Left ventricle myocardium inferior (tissue), 1 donor: ENCODE measurements at regions not wholly inside any gene's neighbourhood (a gene's known extent, or its start where the extent isn't known, plus 50 kb on each side); places are given as distances from the start of the nearest gene placed in this dataset.

Source experiments
- DNase-seq: peaks from one replicate; pipeline ENCODE4 v3.0.0-alpha.2; 2020
- H3K27ac ChIP-seq: fragments of 200-600 bp; replicated peaks from 2 replicates; pipeline ENCODE4 v1.8.0; 2021
- H3K27me3 ChIP-seq: fragments of 200-600 bp; 2 replicates; pipeline ENCODE4 v1.8.0; 2021; ENCODE audit warnings: low read depth
- H3K36me3 ChIP-seq: fragments of 200-600 bp; 2 replicates; pipeline ENCODE4 v1.8.0; 2021
- H3K4me1 ChIP-seq: fragments of 200-600 bp; 2 replicates; pipeline ENCODE4 v1.8.0; 2021
- H3K4me3 ChIP-seq: fragments of 200-600 bp; 2 replicates; pipeline ENCODE4 v1.8.0; 2021; ENCODE audit warnings: mild to moderate bottlenecking, moderate library complexity
- H3K9me3 ChIP-seq: fragments of 200-600 bp; replicated peaks from 2 replicates; pipeline ENCODE4 v1.8.0; 2021
- CTCF ChIP-seq: fragments of 200-600 bp; IDR thresholded peaks from 2 replicates; pipeline ENCODE4 v1.8.0; 2021; ENCODE audit warnings: antibody characterized with exemption, mild to moderate bottlenecking, borderline replicate concordance
- intact Hi-C: fragments of 100-400 bp; cut with micrococcal nuclease; formaldehyde crosslinking; loops from one replicate; pipeline ENCODE4 v1.11.0; 2022
- donor health status: DM: no; HTN: yes; CAD: no; lungs with severe emphysema.

- Histone ChIP-seq H3K9me3 (no peaks in the 10 kb centered on the region), H3K4me1 (peaks cover 16% of the 10 kb centered on the region), H3K36me3 (no peaks in the 10 kb centered on the region), H3K27ac (no peak overlapping the region), H3K27me3 (no peaks in the 10 kb centered on the region), H3K4me3 (no peak overlapping the region)
- intact Hi-C loops, result no loop called here
- no peak for DNase-seq
- TF ChIP-seq CTCF, result no peak
These were observed 111.2 kb upstream of the GSE1 start for GRCh38 chr16:85501900-85502299.

GRCh38 chr16:85502357-85502756 lies 110.8 kb upstream of the GSE1 start:
- intact Hi-C loops, result no loop called here
- DNase-seq, result no peak
- H3K27me3 ChIP-seq, result no peaks in the 10 kb centered on the region
- H3K36me3 ChIP-seq, result no peaks in the 10 kb centered on the region
- H3K4me3 ChIP-seq, result no peak overlapping the region
- peaks cover 20% of the 10 kb centered on the region for H3K4me1 ChIP-seq
- H3K9me3 ChIP-seq, result no peaks in the 10 kb centered on the region
- no peak for TF ChIP-seq CTCF
- no peak overlapping the region for H3K27ac ChIP-seq

GRCh38 chr16:85503679-85504231 lies 109.4 kb upstream of the GSE1 start:
- Histone ChIP-seq H3K27ac (no peak overlapping the region), H3K4me1 (peaks cover 28% of the 10 kb centered on the region), H3K9me3 (no peaks in the 10 kb centered on the region), H3K4me3 (no peak overlapping the region), H3K27me3 (no peaks in the 10 kb centered on the region), H3K36me3 (no peaks in the 10 kb centered on the region)
- DNase-seq, result no peak
- intact Hi-C loops, result no loop called here
- TF ChIP-seq CTCF, result no peak

GRCh38 chr16:85504242-85504641 lies 108.9 kb upstream of the GSE1 start:
- no peak for TF ChIP-seq CTCF
- Histone ChIP-seq H3K4me1 (peaks cover 26% of the 10 kb centered on the region), H3K4me3 (no peak overlapping the region), H3K9me3 (no peaks in the 10 kb centered on the region), H3K27me3 (no peaks in the 10 kb centered on the region), H3K36me3 (no peaks in the 10 kb centered on the region), H3K27ac (no peak overlapping the region)
- intact Hi-C loops, result no loop called here
- DNase-seq, result no peak

- no peak overlapping the region for H3K4me3 ChIP-seq
- intact Hi-C loops, result no loop called here
- DNase-seq, result no peak
- H3K4me1 ChIP-seq, result peaks cover 26% of the 10 kb centered on the region
- TF ChIP-seq CTCF, result no peak
- no peaks in the 10 kb centered on the region for H3K9me3 ChIP-seq
- H3K27ac ChIP-seq, result no peak overlapping the region
- H3K27me3 ChIP-seq, result no peaks in the 10 kb centered on the region
- H3K36me3 ChIP-seq, result no peaks in the 10 kb centered on the region
These were observed 107.1 kb upstream of the GSE1 start for GRCh38 chr16:85505794-85506634.
